NCI-H187 treated with DMSO at 0.1 percent for 48 hours (cell line): ENCODE measurements at regions not wholly inside any gene's neighbourhood (a gene's known extent, or its start where the extent isn't known, plus 50 kb on each side); places are given as distances from the start of the nearest gene placed in this dataset.
A peak's percentile ranks its signal among the peaks of the same experiment; 100 is the strongest.
"Not testable (repeated sequence)": the region's sequence is repeated elsewhere in the genome, so short reads cannot be mapped to it uniquely, and the experiment has no call there.

Experiments used
- DNase-seq: peaks from one replicate; lab custom pipeline; 2025; lab: John Stamatoyannopoulos, UW

DNA sequence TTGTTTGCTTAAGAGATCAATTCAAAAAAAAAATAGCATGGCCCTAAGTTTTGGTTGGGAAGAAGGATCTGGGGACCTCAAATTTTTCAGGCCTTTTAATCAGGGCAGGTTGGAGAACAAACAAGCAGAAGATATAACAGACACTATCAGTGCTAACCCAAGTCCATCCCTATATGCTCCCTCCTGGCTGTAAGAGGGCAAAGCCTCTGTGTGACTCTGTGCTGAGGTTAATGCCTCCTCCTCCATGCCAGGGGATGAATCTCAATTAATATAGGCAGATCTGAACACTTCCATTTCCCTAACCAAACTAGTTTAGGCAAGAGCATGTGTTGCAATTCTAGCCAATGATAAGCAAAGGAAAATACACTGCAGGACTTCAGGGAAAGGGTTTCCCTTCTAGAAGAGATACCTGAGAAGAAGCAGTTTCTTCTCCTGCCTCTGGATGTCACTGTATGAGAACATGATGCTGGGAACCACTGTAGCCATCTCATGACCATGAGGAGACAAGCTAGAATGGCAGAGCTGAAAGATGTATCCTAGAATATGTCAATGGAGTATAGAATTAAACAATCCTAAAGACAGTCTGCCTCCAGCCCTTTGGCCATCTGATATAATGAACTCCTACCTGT lies 76.0 kb downstream of the CHD9NB start:
- no peak for DNase-seq

DNA sequence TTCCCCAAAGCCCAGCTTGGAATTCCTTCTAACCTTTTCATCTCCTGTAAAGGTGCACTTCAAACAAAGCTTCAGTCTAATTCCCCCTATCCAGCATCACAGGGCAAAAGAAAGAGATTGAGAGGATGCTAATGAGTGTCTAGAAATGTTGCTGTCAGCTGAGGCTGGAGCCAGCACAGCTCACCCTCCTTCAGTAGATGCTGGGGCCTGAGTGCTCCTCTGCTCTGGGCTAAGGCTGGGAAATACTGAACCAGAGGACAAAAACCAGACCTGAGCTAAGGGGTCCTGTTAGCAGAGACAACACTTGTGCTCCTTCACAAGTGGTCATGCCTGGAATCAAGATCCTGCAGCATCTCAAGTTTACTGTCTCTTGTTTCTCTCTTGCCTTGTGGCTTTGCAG lies 85.0 kb downstream of the CHD9NB start:
- no peak for DNase-seq

- DNase-seq, result no peak
These were observed 88.4 kb downstream of the CHD9NB start for GRCh38 chr16:52964290-52964689.

GRCh38 chr16:52963855-52964242 lies 88.8 kb downstream of the CHD9NB start:
- no peak for DNase-seq

DNA sequence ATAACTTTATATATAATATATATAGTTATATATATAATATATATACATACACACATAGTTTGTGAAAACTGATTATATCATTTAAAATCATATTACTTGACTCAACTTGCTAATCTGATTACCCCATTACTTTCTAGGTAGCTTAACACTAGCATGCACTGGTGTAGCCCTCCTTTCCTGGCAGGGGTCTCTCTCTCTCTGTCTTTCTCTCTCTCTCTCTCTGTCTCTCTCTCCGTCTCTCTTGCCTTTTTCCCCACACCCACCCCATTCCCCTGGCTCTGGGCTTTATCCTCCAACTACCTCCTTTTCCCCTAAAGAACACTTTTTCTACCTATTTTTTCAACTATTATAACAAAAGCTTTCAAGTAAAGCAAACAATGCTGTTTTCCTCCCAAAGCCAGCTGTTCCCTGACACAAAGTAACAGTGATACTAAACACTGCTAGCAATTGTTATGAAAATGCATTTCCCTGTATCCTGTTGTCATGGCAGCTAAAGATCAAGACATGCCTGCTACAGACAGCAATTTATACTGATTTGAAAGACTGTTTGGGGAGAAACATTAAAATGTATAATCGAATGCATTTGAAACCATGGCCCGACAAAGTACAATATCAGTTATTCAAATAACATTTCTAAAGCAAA lies 89.4 kb downstream of the CHD9NB start:
- no peak for DNase-seq

GRCh38 chr16:52958951-52959350 lies 93.7 kb downstream of the CHD9NB start:
- DNase-seq, result no peak

DNA sequence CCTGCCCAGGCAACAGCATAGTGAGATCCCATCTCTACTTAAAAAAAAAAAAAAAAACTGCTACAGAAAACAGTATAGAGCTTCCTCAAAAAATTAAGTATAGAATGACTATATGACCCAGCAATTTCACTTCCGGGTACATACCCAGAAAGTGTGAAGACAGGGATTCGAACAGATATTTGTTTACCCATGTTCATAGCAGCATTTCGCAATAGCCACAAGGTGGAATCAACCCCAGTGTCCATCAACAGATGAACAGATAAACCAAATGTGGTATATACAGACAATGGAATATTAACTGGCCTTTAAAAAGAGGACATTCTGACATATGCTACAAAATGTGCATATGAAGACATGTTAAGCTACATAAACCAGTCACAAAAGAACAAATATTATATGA lies 95.5 kb downstream of the CHD9NB start:
- no peak for DNase-seq

GRCh38 chr16:52956044-52956443 lies 96.7 kb downstream of the CHD9NB start:
- no peak for DNase-seq

DNA sequence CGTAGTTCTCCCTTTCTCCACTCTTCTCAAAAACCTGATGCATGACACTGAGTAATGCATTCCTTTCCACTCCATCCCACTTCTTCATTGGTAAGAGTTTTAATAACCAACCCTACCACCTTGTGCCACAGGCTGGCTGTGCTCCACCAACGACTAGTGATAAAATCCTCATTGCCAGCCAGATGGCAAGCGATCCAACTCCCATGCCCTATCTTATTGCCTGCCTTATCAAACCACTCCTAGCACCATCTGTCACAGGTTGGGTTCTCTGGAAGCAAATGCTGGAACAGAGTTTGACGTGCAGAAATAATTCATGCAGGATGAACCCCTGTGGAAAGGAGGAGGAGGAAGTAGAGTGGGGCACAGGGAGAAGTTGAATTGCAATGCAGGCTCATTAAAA lies 99.5 kb downstream of the CHD9NB start:
- DNase-seq, result no peak

- no peak for DNase-seq
These were observed 103.8 kb downstream of the CHD9NB start for GRCh38 chr16:52948946-52949345.

GRCh38 chr16:52932321-52932720 lies 120.4 kb downstream of the CHD9NB start:
- no peak for DNase-seq

GRCh38 chr16:52929478-52930400 lies 123.0 kb downstream of the CHD9NB start:
- DNase-seq, result no peak

GRCh38 chr16:52928955-52929354 lies 123.7 kb downstream of the CHD9NB start:
- DNase-seq, result no peak

- DNase-seq, result no peak
These were observed 127.6 kb downstream of the CHD9NB start for GRCh38 chr16:52925143-52925542.

DNA sequence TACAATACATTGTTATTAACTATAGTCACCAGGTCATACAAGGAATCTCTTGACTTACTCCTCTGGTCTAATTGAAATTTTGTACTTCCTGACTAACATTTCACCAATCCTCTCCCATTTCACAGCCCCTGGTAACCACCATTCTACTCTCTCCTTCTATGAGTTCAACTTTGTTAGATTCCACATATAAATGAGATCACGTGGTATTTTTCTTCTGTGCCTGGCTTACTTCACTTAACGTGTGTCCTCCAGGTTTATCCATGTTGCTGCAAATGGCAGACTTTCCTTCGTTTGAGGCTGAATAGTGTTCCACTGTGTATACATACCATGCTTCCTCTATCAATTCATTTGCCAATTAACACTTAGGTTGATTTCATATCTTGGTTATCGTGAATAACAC lies 128.5 kb downstream of the CHD9NB start:
- no peak for DNase-seq

GRCh38 chr16:52921104-52921503 lies 131.6 kb downstream of the CHD9NB start:
- DNase-seq, result no peak

- no peak for DNase-seq
These were observed 132.4 kb downstream of the CHD9NB start for GRCh38 chr16:52920331-52920730.

GRCh38 chr16:52914428-52914827 lies 138.3 kb downstream of the CHD9NB start:
- no peak for DNase-seq

GRCh38 chr16:52912565-52913173 lies 140.0 kb downstream of the CHD9NB start:
- DNase-seq, result peak; percentile 4

GRCh38 chr16:52908057-52908456 lies 144.6 kb downstream of the CHD9NB start:
- not testable (repeated sequence) for DNase-seq

- DNase-seq, result no peak
These were observed 146.4 kb downstream of the CHD9NB start for GRCh38 chr16:52906281-52906680.

GRCh38 chr16:52896478-52897164 lies 156.1 kb downstream of the CHD9NB start:
- DNase-seq, result no peak
